Chondrocyte (in vitro differentiated cells): ENCODE measurements at regions not wholly inside any gene's neighbourhood (a gene's known extent, or its start where the extent isn't known, plus 50 kb on each side); places are given as distances from the start of the nearest gene placed in this dataset.
A peak's percentile ranks its signal among the peaks of the same experiment; 100 is the strongest.

Experiments used
- DNase-seq: peaks from one replicate; pipeline ENCODE4 v3.0.0; 2021; ENCODE audit warnings: mixed read lengths, low spot score
- H3K27ac Mint-ChIP-seq: one replicate; pipeline ENCODE4 v1.8.0; 2021; ENCODE audit warnings: mild to moderate bottlenecking, moderate library complexity, mixed read lengths; ENCODE audit not compliant: unreplicated experiment
- H3K27me3 Mint-ChIP-seq: 2 replicates; pipeline ENCODE4 v1.8.0; 2021; ENCODE audit warnings: low read depth, mixed read lengths
- H3K36me3 Mint-ChIP-seq: 2 replicates; pipeline ENCODE4 v1.8.0; 2021; ENCODE audit warnings: low read depth, mixed read lengths
- H3K4me1 Mint-ChIP-seq: 2 replicates; pipeline ENCODE4 v1.8.0; 2021; ENCODE audit warnings: low read depth, mild to moderate bottlenecking, mixed read lengths
- H3K4me3 Mint-ChIP-seq: one replicate; pipeline ENCODE4 v1.8.0; 2021; ENCODE audit warnings: mild to moderate bottlenecking, moderate library complexity, mixed read lengths; ENCODE audit not compliant: unreplicated experiment
- H3K9me3 Mint-ChIP-seq: 2 replicates; pipeline ENCODE4 v1.8.0; 2021; ENCODE audit warnings: low read depth, mixed read lengths
- TF ChIP-seq, protein P1 (sequence below): fragments of 200-600 bp; sonication (generic); IDR thresholded peaks from 2 replicates; pipeline ENCODE4 v1.5.0; 2021; ENCODE audit warnings: antibody characterized with exemption, mild to moderate bottlenecking, moderate library complexity

DNA sequence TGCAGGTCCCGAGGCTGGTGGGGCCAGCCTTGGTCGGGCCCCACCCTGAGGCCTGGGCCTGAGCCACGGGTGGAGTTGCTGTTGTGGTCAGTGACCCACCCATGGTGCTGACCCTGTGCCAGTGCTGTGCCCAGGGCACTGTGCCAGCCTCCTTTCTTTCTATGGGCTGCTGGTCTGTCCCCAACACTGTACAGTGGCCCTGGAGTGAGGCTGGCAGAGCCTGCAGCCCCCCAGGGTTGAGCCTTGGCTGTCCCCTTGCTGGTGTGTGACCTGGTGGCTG is 1235.7 kb downstream of the BRD1 start:
- no peak for DNase-seq
- Mint-ChIP-seq H3K4me1 (no peaks in the 10 kb centered on the region), H3K27me3 (no peaks in the 10 kb centered on the region), H3K27ac (no peak overlapping the region), H3K4me3 (no peak overlapping the region), H3K36me3 (no peaks in the 10 kb centered on the region), H3K9me3 (no peaks in the 10 kb centered on the region)
- TF ChIP-seq, protein P1, sequence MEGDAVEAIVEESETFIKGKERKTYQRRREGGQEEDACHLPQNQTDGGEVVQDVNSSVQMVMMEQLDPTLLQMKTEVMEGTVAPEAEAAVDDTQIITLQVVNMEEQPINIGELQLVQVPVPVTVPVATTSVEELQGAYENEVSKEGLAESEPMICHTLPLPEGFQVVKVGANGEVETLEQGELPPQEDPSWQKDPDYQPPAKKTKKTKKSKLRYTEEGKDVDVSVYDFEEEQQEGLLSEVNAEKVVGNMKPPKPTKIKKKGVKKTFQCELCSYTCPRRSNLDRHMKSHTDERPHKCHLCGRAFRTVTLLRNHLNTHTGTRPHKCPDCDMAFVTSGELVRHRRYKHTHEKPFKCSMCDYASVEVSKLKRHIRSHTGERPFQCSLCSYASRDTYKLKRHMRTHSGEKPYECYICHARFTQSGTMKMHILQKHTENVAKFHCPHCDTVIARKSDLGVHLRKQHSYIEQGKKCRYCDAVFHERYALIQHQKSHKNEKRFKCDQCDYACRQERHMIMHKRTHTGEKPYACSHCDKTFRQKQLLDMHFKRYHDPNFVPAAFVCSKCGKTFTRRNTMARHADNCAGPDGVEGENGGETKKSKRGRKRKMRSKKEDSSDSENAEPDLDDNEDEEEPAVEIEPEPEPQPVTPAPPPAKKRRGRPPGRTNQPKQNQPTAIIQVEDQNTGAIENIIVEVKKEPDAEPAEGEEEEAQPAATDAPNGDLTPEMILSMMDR: no peak

DNA sequence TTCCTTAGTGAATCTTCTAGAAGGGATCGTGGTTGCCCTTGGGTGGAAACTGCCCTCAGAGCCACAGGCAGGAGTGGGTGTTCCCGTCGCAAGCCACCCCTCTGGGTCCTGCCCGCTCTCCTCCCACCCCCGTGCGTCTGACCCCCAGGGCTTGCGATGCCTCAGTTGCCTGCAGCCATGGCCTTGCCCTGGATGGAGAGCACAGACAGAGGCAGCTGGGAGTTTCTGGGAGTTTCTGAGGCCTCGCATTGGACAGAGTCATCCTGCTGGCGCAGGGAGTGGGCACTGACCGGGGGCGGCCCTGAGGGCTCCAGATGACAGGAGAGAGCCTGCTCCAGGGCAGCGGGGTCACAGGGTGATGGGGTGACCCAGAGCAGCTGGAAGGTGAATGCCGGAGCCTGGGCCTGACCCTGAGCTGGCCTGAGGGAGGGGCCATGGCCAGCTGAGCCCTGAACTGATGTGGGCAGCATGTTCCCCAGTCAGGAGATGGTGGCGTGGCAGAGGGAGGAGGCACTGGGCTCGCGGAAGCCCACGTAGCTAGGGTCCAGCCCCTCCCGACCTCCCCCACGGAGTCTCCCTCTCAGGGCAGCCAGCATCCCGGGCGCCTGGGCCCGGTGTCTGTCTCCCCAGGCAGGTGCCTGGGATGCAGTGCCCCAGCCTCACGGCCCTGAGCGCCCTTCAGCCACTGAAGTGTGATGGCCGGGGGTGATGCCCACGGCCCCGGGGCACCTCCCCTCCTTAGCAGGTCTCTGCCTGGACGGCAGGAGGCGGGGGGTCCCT is 1236.2 kb downstream of the BRD1 start:
- Mint-ChIP-seq H3K9me3 (no peaks in the 10 kb centered on the region), H3K4me1 (no peaks in the 10 kb centered on the region), H3K27ac (no peak overlapping the region), H3K36me3 (no peaks in the 10 kb centered on the region), H3K27me3 (no peaks in the 10 kb centered on the region), H3K4me3 (no peak overlapping the region)
- TF ChIP-seq, protein P1: no peak
- no peak for DNase-seq

GRCh38 chr22:48589901-48590300 is 1237.8 kb downstream of the BRD1 start:
- DNase-seq: peak; percentile 85
- H3K9me3 Mint-ChIP-seq: no peaks in the 10 kb centered on the region
- TF ChIP-seq, protein P1: no peak
- H3K27ac Mint-ChIP-seq: no peak overlapping the region
- no peaks in the 10 kb centered on the region for H3K27me3 Mint-ChIP-seq
- H3K4me1 Mint-ChIP-seq: no peaks in the 10 kb centered on the region
- no peak overlapping the region for H3K4me3 Mint-ChIP-seq
- no peaks in the 10 kb centered on the region for H3K36me3 Mint-ChIP-seq

GRCh38 chr22:48588878-48589450 is 1238.7 kb downstream of the BRD1 start:
- peak; percentile 63 for DNase-seq
- TF ChIP-seq, protein P1: no peak
- Mint-ChIP-seq H3K4me3 (no peak overlapping the region), H3K27ac (no peak overlapping the region), H3K9me3 (no peaks in the 10 kb centered on the region), H3K27me3 (no peaks in the 10 kb centered on the region), H3K36me3 (no peaks in the 10 kb centered on the region), H3K4me1 (no peaks in the 10 kb centered on the region)

DNA sequence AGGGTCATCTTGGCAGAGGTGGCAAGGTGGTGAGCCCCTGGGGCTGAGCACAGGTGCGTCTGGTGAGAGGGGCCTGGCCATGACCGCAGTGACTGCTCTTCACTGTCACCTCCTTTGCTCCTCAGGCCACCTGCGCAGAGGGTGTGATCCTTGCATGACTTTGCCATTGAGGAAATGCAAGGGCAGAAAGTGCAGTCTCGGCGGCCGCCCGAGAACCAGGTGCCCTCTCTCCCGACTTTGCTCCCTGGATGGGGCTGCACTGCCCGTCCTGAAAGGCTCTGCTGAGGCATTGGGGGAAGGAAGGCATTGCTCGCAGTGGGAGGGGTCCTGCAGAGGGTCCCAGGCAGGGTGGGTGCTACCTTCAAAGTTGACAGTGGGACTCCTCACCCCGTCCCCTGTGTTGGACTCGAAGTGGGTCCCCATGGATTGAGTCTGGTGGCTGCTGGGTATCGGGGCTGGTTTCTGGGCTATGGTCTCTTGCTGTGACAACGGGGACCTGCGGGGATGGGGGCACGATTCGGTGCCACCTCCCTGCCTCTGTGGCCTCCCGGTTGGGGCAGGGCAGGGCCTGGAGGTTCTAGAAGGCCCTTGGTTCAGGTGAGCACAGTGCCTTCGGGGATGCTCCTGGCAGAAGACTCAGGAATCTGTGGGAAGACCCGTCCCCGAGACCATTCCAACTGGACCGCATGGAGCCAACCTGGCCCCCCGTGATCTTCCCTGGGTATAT is 1239.4 kb downstream of the BRD1 start:
- Mint-ChIP-seq H3K4me3 (no peak overlapping the region), H3K4me1 (no peaks in the 10 kb centered on the region), H3K36me3 (no peaks in the 10 kb centered on the region), H3K27ac (no peak overlapping the region), H3K27me3 (no peaks in the 10 kb centered on the region), H3K9me3 (no peaks in the 10 kb centered on the region)
- DNase-seq: peak; percentile 82
- TF ChIP-seq, protein P1: no peak
